Astrocyte (in vitro differentiated cells and primary cell): ENCODE measurements at regions not wholly inside any gene's neighbourhood (a gene's known extent, or its start where the extent isn't known, plus 50 kb on each side); places are given as distances from the start of the nearest gene placed in this dataset.

Experiments
- DNase-seq: peaks from one replicate; pipeline ENCODE4 v3.0.0-alpha.2; 2010; ENCODE audit warnings: low read depth
- FAIRE-seq: peaks from 2 replicates; lab custom pipeline; 2011; peaks lifted over from hg19 to GRCh38; lab: Jason Lieb, UNC
- H2AFZ ChIP-seq: 2 replicates; pipeline ENCODE4 v1.6.0; 2012; ENCODE audit warnings: low read depth, low read length, inconsistent platforms
- H3K27ac ChIP-seq: 2 replicates; pipeline ENCODE4 v1.5.1; 2011; ENCODE audit warnings: low read depth, low read length, inconsistent platforms
- H3K27me3 ChIP-seq: 2 replicates; pipeline ENCODE4 v1.6.0; 2011; ENCODE audit warnings: low read length, inconsistent platforms; ENCODE audit not compliant: insufficient read depth
- H3K36me3 ChIP-seq: 2 replicates; pipeline ENCODE4 v1.5.1; 2011; ENCODE audit warnings: low read length, inconsistent platforms; ENCODE audit not compliant: insufficient read depth
- H3K4me1 ChIP-seq: 2 replicates; pipeline ENCODE4 v1.5.1; 2011; ENCODE audit warnings: low read length, inconsistent platforms; ENCODE audit not compliant: insufficient read depth
- H3K4me2 ChIP-seq: 2 replicates; pipeline ENCODE4 v1.6.0; 2012; ENCODE audit warnings: low read length, inconsistent platforms
- H3K4me3 ChIP-seq: 2 replicates; pipeline ENCODE4 v1.5.1; 2011; ENCODE audit warnings: low read depth, mild to moderate bottlenecking, low read length, inconsistent platforms; ENCODE audit not compliant: insufficient read depth
- H3K79me2 ChIP-seq: 2 replicates; pipeline ENCODE4 v1.6.0; 2012; ENCODE audit warnings: mild to moderate bottlenecking, low read length, inconsistent platforms; ENCODE audit not compliant: insufficient read depth
- H3K9ac ChIP-seq: 2 replicates; pipeline ENCODE4 v1.6.0; 2012; ENCODE audit warnings: mild to moderate bottlenecking, low read length, inconsistent platforms
- H3K9me3 ChIP-seq: 2 replicates; pipeline ENCODE4 v1.5.1; 2012; ENCODE audit warnings: low read depth, mild to moderate bottlenecking, low read length, inconsistent platforms; ENCODE audit not compliant: insufficient read depth
- H4K20me1 ChIP-seq: 2 replicates; pipeline ENCODE4 v1.6.0; 2012; ENCODE audit warnings: low read length, inconsistent platforms; ENCODE audit not compliant: insufficient read depth
- H3K27ac Mint-ChIP-seq: one replicate; pipeline ENCODE4 v1.8.0; 2021; ENCODE audit warnings: mild to moderate bottlenecking, mixed read lengths; ENCODE audit not compliant: unreplicated experiment
- H3K27me3 Mint-ChIP-seq: one replicate; pipeline ENCODE4 v1.8.0; 2021; ENCODE audit warnings: low read depth, mixed read lengths; ENCODE audit not compliant: unreplicated experiment
- H3K36me3 Mint-ChIP-seq: one replicate; pipeline ENCODE4 v1.8.0; 2021; ENCODE audit warnings: low read depth, mixed read lengths; ENCODE audit not compliant: unreplicated experiment
- H3K4me1 Mint-ChIP-seq: one replicate; pipeline ENCODE4 v1.8.0; 2021; ENCODE audit warnings: low read depth, mixed read lengths; ENCODE audit not compliant: unreplicated experiment
- H3K4me3 Mint-ChIP-seq: one replicate; pipeline ENCODE4 v1.8.0; 2021; ENCODE audit warnings: mild to moderate bottlenecking, moderate library complexity, mixed read lengths; ENCODE audit not compliant: unreplicated experiment
- H3K9me3 Mint-ChIP-seq: one replicate; pipeline ENCODE4 v1.8.0; 2021; ENCODE audit warnings: mild to moderate bottlenecking, mixed read lengths; ENCODE audit not compliant: unreplicated experiment
- EZH2 ChIP-seq: IDR thresholded peaks from 2 replicates; pipeline ENCODE4 v1.6.1; 2012; ENCODE audit warnings: mild to moderate bottlenecking, low read length, inconsistent platforms; ENCODE audit not compliant: insufficient read depth
- TF ChIP-seq, protein P1 (sequence below): IDR thresholded peaks from 2 replicates; pipeline ENCODE4 v1.5.1; 2011; ENCODE audit warnings: low read depth, mild to moderate bottlenecking, inconsistent platforms, low read length, moderate library complexity; ENCODE audit not compliant: insufficient read depth

DNA sequence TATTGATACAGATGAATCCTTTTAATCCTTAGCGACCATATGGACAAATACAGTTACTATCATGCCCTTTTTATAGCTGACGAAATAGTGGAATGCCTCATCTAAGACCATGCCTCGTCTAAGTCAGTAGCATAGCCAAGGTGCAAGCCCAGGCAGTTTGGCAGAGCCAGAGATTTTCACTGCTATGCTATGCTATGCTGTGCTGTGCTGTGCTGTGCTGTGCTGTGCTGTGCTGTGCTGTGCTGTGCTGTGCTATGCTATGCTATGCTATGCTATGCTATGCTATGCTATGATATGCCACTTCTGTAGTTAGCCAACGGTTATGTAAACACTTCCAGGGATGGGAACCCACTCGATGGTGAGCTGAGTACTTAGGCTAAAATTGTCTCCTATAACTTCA, 91.6 kb upstream of the MAP4K3 start:
- H3K9ac ChIP-seq: no peak overlapping the region
- Mint-ChIP-seq H3K36me3 (peaks cover 4% of the 10 kb centered on the region), H3K27me3 (no peaks in the 10 kb centered on the region), H3K4me3 (no peak overlapping the region), H3K27ac (no peak overlapping the region), H3K9me3 (peaks cover 2% of the 10 kb centered on the region), H3K4me1 (peaks cover 30% of the 10 kb centered on the region)
- H3K36me3 ChIP-seq: no peaks in the 10 kb centered on the region
- H3K4me3 ChIP-seq: no peak overlapping the region
- DNase-seq: no peak
- H3K4me1 ChIP-seq: peaks cover 15% of the 10 kb centered on the region
- no peaks in the 10 kb centered on the region for H3K9me3 ChIP-seq
- no peak for FAIRE-seq
- no peaks in the 10 kb centered on the region for H4K20me1 ChIP-seq
- no peak overlapping the region for H2AFZ ChIP-seq
- no peak overlapping the region for H3K4me2 ChIP-seq
- H3K79me2 ChIP-seq: no peaks in the 10 kb centered on the region
- no peaks in the 10 kb centered on the region for H3K27me3 ChIP-seq
- no peak overlapping the region for H3K27ac ChIP-seq
- TF ChIP-seq EZH2: no peak
- TF ChIP-seq, protein P1, sequence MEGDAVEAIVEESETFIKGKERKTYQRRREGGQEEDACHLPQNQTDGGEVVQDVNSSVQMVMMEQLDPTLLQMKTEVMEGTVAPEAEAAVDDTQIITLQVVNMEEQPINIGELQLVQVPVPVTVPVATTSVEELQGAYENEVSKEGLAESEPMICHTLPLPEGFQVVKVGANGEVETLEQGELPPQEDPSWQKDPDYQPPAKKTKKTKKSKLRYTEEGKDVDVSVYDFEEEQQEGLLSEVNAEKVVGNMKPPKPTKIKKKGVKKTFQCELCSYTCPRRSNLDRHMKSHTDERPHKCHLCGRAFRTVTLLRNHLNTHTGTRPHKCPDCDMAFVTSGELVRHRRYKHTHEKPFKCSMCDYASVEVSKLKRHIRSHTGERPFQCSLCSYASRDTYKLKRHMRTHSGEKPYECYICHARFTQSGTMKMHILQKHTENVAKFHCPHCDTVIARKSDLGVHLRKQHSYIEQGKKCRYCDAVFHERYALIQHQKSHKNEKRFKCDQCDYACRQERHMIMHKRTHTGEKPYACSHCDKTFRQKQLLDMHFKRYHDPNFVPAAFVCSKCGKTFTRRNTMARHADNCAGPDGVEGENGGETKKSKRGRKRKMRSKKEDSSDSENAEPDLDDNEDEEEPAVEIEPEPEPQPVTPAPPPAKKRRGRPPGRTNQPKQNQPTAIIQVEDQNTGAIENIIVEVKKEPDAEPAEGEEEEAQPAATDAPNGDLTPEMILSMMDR: no peak

DNA sequence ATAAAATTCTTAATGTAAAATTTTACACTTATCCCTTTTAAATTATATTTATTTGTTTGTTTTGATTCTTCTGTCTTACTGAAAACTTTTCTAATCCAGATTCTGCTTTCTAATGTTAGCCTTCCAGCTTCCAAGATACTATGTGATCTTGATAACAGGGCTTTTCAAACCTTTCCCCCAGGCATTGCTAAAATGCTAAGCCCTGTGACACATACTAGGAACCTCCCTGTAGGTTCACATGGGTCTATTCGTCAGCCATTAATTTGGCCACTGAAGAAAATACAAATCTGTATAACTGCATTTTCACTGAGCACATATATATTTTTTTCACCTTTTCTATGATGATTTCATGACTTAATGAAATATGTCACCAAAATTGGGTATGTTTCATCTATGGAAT, 92.8 kb upstream of the MAP4K3 start:
- Histone ChIP-seq H3K4me1 (peaks cover 10% of the 10 kb centered on the region), H4K20me1 (no peaks in the 10 kb centered on the region), H3K9ac (no peak overlapping the region), H3K27me3 (no peaks in the 10 kb centered on the region), H2AFZ (no peak overlapping the region), H3K79me2 (no peaks in the 10 kb centered on the region), H3K4me2 (no peak overlapping the region), H3K36me3 (no peaks in the 10 kb centered on the region), H3K27ac (no peak overlapping the region), H3K4me3 (no peak overlapping the region), H3K9me3 (no peaks in the 10 kb centered on the region)
- DNase-seq (no peak), FAIRE-seq (no peak)
- Mint-ChIP-seq H3K4me3 (no peak overlapping the region), H3K4me1 (peaks cover 33% of the 10 kb centered on the region), H3K36me3 (peaks cover 4% of the 10 kb centered on the region), H3K9me3 (peaks cover 2% of the 10 kb centered on the region), H3K27me3 (no peaks in the 10 kb centered on the region), H3K27ac (no peak overlapping the region)
- TF ChIP-seq EZH2: no peak
- TF ChIP-seq, protein P1: no peak

DNA sequence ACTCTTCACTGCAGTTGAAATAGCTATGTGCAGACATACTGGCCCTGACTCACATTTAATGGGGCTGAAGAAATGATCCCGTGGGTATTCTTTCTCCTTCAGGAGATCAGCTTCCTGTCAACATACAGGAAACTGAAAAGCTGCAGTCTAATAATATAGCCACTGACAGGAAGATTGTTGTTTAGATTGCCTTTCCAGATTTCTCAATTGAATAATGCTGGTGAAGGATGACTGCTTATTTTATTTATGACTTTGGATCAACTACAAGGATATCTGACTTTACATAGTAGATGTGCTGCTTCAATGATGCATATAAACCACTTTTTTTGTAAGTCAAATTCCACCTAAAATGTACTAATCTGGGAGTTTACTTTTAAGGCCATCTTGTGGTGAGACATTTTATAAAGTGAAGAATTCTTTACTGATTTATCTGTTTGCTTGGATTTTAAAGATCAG, 93.4 kb upstream of the MAP4K3 start:
- no peak for TF ChIP-seq EZH2
- TF ChIP-seq, protein P1: no peak
- Histone ChIP-seq H4K20me1 (no peaks in the 10 kb centered on the region), H3K27me3 (no peaks in the 10 kb centered on the region), H3K4me1 (peaks cover 5% of the 10 kb centered on the region), H3K36me3 (no peaks in the 10 kb centered on the region), H3K27ac (no peak overlapping the region), H3K4me2 (no peak overlapping the region), H2AFZ (no peak overlapping the region), H3K79me2 (no peaks in the 10 kb centered on the region), H3K9ac (no peak overlapping the region), H3K4me3 (no peak overlapping the region), H3K9me3 (no peaks in the 10 kb centered on the region)
- Mint-ChIP-seq H3K27ac (peak overlapping the region; percentile 64), H3K9me3 (peaks cover 2% of the 10 kb centered on the region), H3K4me3 (no peak overlapping the region), H3K4me1 (peaks cover 31% of the 10 kb centered on the region), H3K27me3 (no peaks in the 10 kb centered on the region), H3K36me3 (peaks cover 4% of the 10 kb centered on the region)
- no peak for FAIRE-seq
- DNase-seq: peak; percentile 49
